ENCODE measurements at regions not wholly inside any gene's neighbourhood (a gene's known extent, or its start where the extent isn't known, plus 50 kb on each side); places are given as distances from the start of the nearest gene placed in this dataset.

DNA sequence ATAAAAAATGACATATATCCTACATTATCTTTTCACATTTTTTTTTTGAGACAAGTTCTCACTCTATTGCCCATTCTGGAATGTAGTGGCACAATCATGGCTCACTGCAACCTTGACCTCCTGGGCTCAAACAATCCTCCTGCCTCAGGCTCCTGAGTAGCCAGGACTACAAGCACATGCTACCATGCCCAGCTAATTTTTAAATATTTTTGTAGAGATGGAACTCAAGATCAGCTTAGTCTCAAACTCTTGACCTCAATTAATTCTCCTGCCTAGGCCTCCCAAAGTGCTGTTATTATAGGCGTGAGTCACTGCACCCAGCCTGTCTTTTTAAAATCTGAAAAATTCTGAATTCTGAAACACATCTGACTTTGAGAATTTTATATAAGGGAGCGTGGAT lies 241.9 kb upstream of the DCN start:
- TF ChIP-seq, protein P1, sequence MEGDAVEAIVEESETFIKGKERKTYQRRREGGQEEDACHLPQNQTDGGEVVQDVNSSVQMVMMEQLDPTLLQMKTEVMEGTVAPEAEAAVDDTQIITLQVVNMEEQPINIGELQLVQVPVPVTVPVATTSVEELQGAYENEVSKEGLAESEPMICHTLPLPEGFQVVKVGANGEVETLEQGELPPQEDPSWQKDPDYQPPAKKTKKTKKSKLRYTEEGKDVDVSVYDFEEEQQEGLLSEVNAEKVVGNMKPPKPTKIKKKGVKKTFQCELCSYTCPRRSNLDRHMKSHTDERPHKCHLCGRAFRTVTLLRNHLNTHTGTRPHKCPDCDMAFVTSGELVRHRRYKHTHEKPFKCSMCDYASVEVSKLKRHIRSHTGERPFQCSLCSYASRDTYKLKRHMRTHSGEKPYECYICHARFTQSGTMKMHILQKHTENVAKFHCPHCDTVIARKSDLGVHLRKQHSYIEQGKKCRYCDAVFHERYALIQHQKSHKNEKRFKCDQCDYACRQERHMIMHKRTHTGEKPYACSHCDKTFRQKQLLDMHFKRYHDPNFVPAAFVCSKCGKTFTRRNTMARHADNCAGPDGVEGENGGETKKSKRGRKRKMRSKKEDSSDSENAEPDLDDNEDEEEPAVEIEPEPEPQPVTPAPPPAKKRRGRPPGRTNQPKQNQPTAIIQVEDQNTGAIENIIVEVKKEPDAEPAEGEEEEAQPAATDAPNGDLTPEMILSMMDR (conservative IDR thresholded peaks at IDR 0.05): no peak
- TF ChIP-seq ZFX (IDR thresholded peaks at IDR 0.05): no peak
- H3K27ac ChIP-seq: no peak overlapping the region

GRCh38 chr12:91423693-91424050 lies 241.1 kb upstream of the DCN start:
- TF ChIP-seq, protein P1 (conservative IDR thresholded peaks at IDR 0.05): no peak
- TF ChIP-seq ZFX (IDR thresholded peaks at IDR 0.05): no peak
- H3K27ac ChIP-seq: no peak overlapping the region

DNA sequence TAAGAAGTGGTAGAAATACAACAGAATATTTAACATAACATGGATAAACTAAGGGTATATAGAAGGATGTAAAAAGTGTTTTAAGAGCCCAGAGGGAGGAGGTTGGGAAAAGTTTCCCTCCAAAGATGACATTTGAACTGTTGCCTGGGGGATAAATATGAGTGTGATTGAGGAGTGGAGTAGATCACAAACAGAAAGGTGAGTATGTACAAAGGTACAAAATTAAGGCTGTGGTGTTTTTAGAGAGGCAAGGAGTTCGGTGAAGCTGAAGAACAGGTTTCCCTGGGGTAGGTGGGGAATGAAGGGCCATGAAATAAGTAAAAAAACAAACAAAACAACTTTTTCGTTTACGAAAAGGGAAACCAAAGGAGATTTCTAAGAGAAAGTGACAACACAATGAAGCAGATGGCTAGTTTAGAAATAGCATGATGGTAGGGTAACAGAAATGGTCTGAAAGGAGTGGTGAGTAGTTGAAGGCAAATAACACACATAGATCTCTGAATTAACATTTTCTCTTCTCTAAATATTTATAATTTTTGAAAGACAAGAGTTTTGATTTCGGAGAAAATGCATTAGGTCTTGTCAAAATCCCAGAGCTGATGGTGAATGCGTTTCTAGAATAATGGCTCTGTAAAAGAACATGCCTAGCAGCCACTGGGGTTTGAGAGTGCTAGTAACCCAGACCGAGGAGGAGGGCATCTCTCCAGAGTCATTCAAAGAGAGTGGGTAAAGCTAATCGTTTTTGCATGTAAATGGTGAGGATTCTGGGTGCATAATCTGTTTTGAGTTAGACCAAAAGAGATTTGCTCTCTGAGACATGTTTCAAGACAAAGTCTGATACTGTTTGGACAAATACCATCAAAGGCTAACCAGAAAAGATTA lies 240.4 kb upstream of the DCN start:
- no peak for TF ChIP-seq ZFX (IDR thresholded peaks at IDR 0.05)
- TF ChIP-seq, protein P1 (conservative IDR thresholded peaks at IDR 0.05): no peak
- H3K27ac ChIP-seq: no peak overlapping the region

DNA sequence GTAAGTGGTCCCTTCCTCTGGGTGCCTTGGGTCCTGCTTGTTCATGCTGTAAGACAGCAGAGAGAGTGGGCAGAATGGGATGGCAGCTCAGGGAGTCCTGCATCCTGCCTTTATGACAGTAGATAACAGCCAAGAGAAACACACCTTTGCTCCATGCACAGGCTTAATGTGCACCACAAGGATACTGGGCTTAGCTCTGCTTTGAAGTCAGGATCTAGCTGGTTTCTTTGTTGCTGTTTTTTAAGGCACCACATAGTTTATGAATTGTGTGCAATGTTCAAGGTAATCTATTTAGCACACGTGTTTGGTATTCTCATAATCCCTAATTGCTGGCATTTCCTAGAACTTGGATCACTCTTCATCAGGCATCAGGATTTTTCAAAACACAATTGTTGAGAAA lies 239.5 kb upstream of the DCN start:
- H3K27ac ChIP-seq: 0 out of 2 replicates have a peak overlapping the region, but pooled peaks have one; percentile 28

DNA sequence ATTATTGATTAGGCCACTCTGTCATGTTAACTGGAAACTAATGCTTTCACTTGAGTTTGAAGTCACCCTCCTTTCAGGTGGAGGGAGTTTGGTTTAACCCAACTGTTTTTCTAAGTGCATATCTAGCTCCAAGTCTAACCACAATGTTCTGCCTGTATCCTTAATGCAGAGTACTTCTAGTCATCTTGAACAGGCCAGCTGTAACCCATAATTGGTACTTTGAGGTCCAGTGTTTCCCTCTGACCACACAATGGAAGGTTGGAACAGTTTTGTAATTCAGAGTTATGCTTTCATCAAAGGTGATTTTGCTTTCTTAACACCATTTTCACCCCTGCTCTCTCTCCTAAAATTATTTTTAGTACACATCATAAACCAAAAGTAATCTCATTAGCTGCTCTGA lies 237.2 kb upstream of the DCN start:
- TF ChIP-seq ZFX (IDR thresholded peaks at IDR 0.05): no peak
- TF ChIP-seq, protein P1 (conservative IDR thresholded peaks at IDR 0.05): no peak
- no peak overlapping the region for H3K27ac ChIP-seq

More for the DNA sequence above, 239.5 kb upstream of the DCN start:
- no peak for TF ChIP-seq ZFX (IDR thresholded peaks at IDR 0.05)
- TF ChIP-seq, protein P1 (conservative IDR thresholded peaks at IDR 0.05): no peak

DNA sequence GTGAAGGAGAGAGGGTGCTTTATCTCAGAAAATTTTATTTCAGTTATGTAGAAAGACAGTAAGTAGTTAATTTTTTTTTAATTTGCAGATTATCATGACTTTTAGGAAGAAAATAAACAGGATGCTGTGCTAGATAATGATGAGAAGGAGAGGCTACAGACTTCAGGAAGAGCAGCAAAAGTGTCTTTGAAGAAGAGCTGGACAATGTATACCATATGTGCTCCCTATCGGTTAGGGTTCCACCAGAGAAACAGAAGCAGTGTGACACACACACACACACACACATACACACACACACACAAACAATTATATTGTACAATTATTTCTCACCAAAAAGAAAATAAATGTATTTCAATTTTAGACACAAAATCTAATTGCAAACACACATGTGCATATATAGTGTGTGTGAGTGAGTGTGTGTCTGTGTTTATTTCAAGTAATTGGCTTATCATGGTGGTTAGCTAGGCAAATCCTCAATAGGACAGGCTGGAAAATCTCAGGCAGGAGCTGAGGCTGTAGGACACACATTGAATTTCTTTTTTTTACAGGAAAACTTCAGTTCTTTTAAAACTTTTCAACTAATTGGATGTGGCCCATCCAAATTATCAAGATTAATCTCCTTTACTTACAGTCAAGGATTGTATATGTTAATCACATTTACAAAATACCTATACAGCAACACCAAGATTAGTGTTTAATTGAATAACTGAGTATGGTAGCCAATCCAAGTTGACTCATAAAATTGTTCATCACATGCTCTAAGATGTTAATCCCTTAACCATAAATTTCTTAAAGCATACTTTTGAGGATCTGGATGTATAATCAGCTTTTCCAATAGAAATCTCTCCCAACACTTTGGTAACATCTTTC lies 235.8 kb upstream of the DCN start:
- H3K27ac ChIP-seq: no peak overlapping the region
- TF ChIP-seq, protein P1 (conservative IDR thresholded peaks at IDR 0.05): no peak
- TF ChIP-seq ZFX (IDR thresholded peaks at IDR 0.05): no peak

GRCh38 chr12:91417650-91418049 lies 235.0 kb upstream of the DCN start:
- no peak for TF ChIP-seq ZFX (IDR thresholded peaks at IDR 0.05)
- no peak overlapping the region for H3K27ac ChIP-seq
